Muscle layer of duodenum (tissue), 2 donors: ENCODE measurements at regions not wholly inside any gene's neighbourhood (a gene's known extent, or its start where the extent isn't known, plus 50 kb on each side); places are given as distances from the start of the nearest gene placed in this dataset.

Source experiments
- H3K27ac ChIP-seq: one replicate; pipeline ENCODE4 v1.7.0; 2013; ENCODE audit warnings: mild to moderate bottlenecking, low read length
- H3K27me3 ChIP-seq: one replicate; pipeline ENCODE4 v1.7.0; 2013; ENCODE audit warnings: low read depth, mild to moderate bottlenecking, control low read depth, low read length
- H3K36me3 ChIP-seq, 2 donors: one replicate each; pipeline ENCODE4 v1.7.0; 2013; ENCODE audit warnings: low read length in 2 of 2, control low read depth in 1 of 2, mild to moderate bottlenecking in 1 of 2; ENCODE audit not compliant: insufficient read depth in 2 of 2, control insufficient read depth in 1 of 2
- H3K4me1 ChIP-seq, 2 donors: one replicate each; pipeline ENCODE4 v1.7.0; 2013; ENCODE audit warnings: low read length in 2 of 2, mild to moderate bottlenecking in 2 of 2, control low read depth in 1 of 2, moderate library complexity in 1 of 2; ENCODE audit not compliant: insufficient read depth in 2 of 2, control insufficient read depth in 1 of 2
- H3K4me3 ChIP-seq, 2 donors: one replicate each; pipeline ENCODE4 v1.7.0; 2013; ENCODE audit warnings: low read length in 2 of 2, low read depth in 1 of 2, mild to moderate bottlenecking in 1 of 2
- H3K9me3 ChIP-seq, 2 donors: one replicate each; pipeline ENCODE4 v1.7.0; 2013; ENCODE audit warnings: low read length in 2 of 2, control low read depth in 1 of 2, mild to moderate bottlenecking in 1 of 2; ENCODE audit not compliant: control insufficient read depth in 1 of 2
- donor health status: healthy.

DNA sequence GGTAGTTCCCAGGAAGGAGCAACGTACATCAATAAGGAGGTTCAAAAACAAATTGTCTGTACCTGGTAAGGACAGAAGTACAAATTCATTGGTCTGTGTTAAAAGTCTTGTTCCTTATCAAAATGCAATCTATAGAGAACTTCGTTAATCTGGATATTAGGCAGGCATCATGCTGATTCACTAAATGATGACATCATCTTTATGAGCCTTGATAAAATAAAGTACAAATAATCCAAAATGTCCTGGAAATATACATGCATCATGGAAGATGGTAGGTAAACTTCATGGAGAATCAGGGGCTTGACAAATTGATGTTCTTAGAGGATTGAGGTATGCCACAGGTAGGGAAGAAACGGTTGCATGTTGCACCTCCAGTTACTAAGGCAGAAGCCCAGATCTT, 433.9 kb downstream of the TRIML1 start:
- H3K36me3 ChIP-seq: no peaks in the 10 kb centered on the region
- no peaks in the 10 kb centered on the region for H3K9me3 ChIP-seq
- H3K27ac ChIP-seq: no peak overlapping the region
- H3K4me3 ChIP-seq: no peak overlapping the region
- no peaks in the 10 kb centered on the region for H3K4me1 ChIP-seq
- H3K27me3 ChIP-seq: no peaks in the 10 kb centered on the region

DNA sequence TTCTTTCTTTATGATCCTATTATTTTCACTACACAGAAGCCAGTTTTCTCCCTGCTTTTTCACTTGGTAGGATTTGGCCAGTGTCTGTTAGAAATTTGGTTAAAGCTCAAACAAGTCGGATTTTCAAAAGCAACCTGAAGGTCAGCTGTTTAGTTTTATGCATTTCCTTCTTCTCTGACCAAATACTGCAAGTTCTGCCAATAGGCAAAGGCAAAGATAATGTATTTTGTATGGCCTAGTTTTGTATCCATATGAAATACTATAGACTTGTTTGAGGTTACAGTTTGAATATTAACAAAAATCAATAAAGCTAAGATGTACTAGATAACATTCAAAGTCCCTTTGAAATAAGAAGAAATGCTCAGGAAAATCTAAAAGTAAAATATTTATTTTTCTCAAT, 439.4 kb downstream of the TRIML1 start:
- no peaks in the 10 kb centered on the region for H3K36me3 ChIP-seq
- H3K9me3 ChIP-seq: no peaks in the 10 kb centered on the region
- H3K27ac ChIP-seq: no peak overlapping the region
- H3K27me3 ChIP-seq: no peaks in the 10 kb centered on the region
- no peak overlapping the region for H3K4me3 ChIP-seq
- no peaks in the 10 kb centered on the region for H3K4me1 ChIP-seq

DNA sequence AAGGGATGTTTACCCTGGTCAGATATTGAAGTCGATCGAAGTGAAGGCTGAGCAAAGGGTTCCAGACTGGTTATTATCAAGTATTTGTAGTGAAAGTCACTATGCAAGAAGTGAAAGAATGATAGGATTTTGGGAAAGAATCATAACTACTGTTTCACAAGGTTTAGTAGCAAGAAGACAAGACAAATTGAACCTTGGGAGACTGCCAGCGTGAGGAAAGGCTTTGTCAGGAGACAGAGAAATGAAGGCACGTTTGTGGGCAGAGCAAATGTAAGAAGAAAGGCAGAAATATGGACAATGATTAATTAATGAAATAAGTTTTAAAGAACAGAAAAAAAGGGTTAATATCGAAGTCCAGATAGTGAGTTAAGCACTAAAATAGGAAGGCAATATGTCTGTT, 456.8 kb downstream of the TRIML1 start:
- H3K27me3 ChIP-seq: no peaks in the 10 kb centered on the region
- H3K27ac ChIP-seq: no peak overlapping the region
- H3K36me3 ChIP-seq: no peaks in the 10 kb centered on the region
- no peaks in the 10 kb centered on the region for H3K4me1 ChIP-seq
- H3K9me3 ChIP-seq: no peaks in the 10 kb centered on the region
- H3K4me3 ChIP-seq: no peak overlapping the region

DNA sequence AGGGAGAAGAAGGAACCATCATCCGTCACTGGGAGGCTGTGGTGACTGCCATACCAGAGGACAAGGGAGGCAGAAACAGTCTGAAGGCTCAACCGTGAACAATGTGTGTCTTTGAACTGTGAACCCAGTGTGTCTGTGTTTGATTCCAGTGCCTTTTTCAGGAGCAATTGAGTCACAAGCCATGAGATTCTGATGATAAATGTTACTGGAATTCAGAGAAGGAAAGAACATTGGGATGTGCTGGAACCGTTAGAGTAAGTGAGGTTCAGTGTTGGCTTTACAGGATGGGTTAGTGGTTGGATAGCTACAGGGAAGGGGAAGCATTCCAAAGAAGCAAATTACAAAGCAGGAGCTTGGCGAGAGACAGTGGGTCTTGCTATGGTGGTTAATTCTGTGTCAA, 464.4 kb downstream of the TRIML1 start:
- Histone ChIP-seq H3K4me3 (no peak overlapping the region), H3K9me3 (no peaks in the 10 kb centered on the region), H3K27ac (no peak overlapping the region), H3K36me3 (no peaks in the 10 kb centered on the region), H3K4me1 (no peaks in the 10 kb centered on the region), H3K27me3 (no peaks in the 10 kb centered on the region)

DNA sequence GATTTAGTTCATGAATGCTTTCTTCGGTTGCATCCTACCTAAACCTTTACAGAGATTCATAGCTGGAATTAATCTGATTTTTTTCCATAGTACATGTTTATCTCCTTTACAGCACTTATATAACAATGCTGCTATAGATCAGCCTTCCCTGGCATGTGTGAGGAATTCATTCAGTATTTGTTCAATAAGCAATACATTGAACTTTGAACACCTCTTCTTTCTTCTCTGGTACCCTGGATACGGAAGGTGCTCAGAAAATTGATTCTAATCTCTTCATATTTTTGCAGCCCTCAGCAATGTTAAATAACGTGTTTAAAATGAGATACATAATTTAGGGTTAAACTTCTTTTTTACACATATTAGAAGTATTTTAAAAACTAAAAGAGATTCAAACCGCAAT, 467.4 kb downstream of the TRIML1 start:
- no peaks in the 10 kb centered on the region for H3K36me3 ChIP-seq
- no peaks in the 10 kb centered on the region for H3K9me3 ChIP-seq
- no peak overlapping the region for H3K4me3 ChIP-seq
- H3K4me1 ChIP-seq: no peaks in the 10 kb centered on the region
- no peak overlapping the region for H3K27ac ChIP-seq
- no peaks in the 10 kb centered on the region for H3K27me3 ChIP-seq

DNA sequence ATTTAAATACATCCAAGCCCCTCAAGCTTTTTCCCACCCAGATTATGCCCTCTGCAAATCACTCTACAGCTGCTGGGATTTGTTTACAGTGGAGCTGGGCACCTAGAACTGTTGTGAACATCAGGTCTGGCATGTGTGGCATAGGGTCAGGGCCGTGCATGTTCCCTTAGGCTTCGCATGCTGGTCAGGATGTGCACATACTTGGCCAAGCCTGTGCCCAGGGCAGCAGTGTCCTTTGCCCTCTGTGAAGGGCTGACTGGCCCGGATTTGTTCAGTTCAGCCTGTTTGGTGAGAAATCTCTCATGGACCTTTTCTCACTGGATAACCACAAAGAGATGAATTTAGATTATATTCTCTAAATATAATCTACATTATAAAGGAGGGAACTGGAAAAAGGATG, 471.9 kb downstream of the TRIML1 start:
- H3K4me1 ChIP-seq: no peaks in the 10 kb centered on the region
- H3K9me3 ChIP-seq: no peaks in the 10 kb centered on the region
- H3K27ac ChIP-seq: no peak overlapping the region
- H3K27me3 ChIP-seq: no peaks in the 10 kb centered on the region
- H3K4me3 ChIP-seq: no peak overlapping the region
- no peaks in the 10 kb centered on the region for H3K36me3 ChIP-seq

DNA sequence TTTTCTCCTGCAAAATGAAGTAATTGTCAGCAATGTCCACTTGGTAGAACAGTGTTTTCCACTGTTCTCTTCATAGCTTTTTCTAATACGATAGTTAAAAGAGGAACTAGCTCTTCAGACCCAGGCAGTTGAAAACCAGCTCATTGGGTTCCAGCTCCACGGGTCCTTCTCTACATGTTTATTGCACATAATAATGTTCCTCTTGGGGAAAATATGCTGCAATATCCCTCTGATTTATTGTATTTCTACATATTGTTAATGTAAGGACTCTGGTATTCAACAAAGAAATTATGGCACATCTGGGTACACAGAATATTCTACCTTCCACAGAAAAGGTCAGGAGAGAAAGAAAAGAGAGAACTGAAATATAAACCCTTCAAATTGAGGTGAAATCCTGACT, 473.4 kb downstream of the TRIML1 start:
- H3K27ac ChIP-seq: no peak overlapping the region
- H3K36me3 ChIP-seq: no peaks in the 10 kb centered on the region
- no peaks in the 10 kb centered on the region for H3K27me3 ChIP-seq
- H3K4me1 ChIP-seq: no peaks in the 10 kb centered on the region
- no peak overlapping the region for H3K4me3 ChIP-seq
- no peaks in the 10 kb centered on the region for H3K9me3 ChIP-seq

DNA sequence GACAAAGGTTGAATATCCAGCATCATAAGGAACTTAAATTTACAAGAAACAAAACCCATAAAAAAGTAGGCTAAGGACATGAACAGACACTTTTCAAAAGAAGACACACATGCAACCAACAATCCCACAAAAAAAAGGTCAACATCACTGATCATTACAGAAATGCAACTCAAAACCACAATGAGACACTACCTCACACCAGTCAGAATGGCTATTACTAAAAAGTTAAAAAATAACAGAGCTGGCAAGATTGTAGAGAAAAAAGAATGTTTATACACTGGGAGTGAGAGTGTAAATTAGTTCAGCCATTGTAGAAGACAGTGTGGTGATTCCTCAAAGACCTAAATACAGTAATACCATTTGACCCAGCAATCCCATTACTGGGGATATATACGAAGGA, 474.7 kb downstream of the TRIML1 start:
- H3K9me3 ChIP-seq: no peaks in the 10 kb centered on the region
- H3K27me3 ChIP-seq: no peaks in the 10 kb centered on the region
- no peak overlapping the region for H3K4me3 ChIP-seq

DNA sequence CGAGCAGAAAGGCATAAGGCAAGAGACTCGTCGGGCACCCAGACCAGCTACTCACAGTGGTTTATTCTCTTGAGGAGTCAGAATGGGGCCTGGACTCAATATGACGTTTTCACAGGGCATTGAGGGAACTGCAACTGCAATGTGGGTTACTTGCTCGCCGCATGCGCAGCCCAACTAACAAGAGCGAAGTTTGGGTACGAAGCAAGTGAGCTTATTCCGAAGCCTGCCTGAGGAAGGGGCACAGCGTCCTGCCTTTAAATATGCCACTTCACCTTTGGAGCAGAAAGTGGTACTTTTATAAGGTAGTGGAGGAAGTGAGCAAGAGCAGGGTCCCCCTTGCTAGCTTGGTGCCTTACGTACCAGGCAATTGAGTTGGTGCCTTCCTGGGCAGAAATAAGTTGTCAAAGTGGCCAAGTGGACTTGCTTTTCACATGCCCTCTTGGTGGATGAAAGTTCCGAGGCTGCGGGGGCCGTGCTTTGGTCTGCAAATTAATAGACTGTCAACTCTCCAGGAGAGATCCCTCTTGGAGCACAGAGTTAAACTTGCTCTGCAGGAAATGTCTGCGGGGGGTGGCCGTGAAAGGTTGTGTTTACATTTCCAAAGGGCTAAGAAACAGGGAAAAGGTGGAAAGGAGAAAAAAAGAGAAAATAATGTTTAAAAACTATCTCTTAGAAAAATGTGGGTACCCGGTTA, 480.4 kb downstream of the TRIML1 start:
- no peaks in the 10 kb centered on the region for H3K36me3 ChIP-seq
- no peak overlapping the region for H3K27ac ChIP-seq
- no peaks in the 10 kb centered on the region for H3K4me1 ChIP-seq
- no peaks in the 10 kb centered on the region for H3K9me3 ChIP-seq
- no peak overlapping the region for H3K4me3 ChIP-seq
- H3K27me3 ChIP-seq: no peaks in the 10 kb centered on the region

More for the DNA sequence above, 474.7 kb downstream of the TRIML1 start:
- H3K4me1 ChIP-seq: no peaks in the 10 kb centered on the region
- H3K36me3 ChIP-seq: no peaks in the 10 kb centered on the region
- no peak overlapping the region for H3K27ac ChIP-seq

DNA sequence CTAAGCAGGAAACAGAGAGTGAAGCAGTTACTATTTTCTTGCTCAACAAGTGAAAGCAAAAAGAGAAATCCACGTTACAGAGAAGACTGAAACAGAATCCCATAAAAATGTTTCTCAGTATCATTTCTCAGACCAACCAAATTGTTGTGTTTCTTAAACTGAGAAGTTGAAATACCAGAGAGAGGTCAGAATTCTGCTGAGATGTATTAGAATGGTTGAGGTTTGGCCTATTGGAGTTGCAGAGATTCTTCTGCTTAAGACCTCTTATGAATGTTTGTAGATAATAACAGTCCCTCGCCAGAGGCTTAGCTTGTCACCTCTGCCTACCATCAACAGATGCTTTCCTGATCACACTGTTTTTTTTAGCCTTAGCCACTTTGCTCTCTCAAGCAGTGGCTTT, 481.4 kb downstream of the TRIML1 start:
- Histone ChIP-seq H3K9me3 (no peaks in the 10 kb centered on the region), H3K4me3 (no peak overlapping the region), H3K27ac (no peak overlapping the region), H3K4me1 (no peaks in the 10 kb centered on the region), H3K27me3 (no peaks in the 10 kb centered on the region), H3K36me3 (no peaks in the 10 kb centered on the region)

DNA sequence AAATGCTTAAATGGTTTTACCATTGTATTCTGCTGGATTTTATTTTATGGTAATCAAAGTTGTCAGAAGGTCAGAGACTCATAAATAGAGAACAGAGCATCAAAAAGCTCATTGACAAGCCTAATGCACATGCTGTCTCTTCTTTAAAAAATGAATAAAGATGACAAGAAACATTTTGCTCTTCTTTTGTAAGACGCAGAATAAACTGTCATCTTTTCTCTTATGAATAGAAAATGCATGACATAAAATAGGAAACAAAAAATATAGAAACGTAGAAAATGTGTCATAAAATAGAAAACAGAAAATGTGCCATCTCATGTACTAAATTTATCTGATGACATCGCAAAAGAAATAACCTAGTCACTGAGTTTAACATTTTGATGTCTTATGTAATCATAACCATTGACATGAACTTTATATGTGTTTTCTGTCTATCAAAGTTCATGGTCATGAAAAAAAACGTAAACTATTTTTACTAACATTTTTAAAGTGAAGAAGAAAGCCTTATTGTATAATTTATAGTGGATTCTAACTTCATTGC, 484.1 kb downstream of the TRIML1 start:
- H3K4me1 ChIP-seq: no peaks in the 10 kb centered on the region
- no peaks in the 10 kb centered on the region for H3K36me3 ChIP-seq
- no peak overlapping the region for H3K27ac ChIP-seq
- H3K9me3 ChIP-seq: no peaks in the 10 kb centered on the region
- no peak overlapping the region for H3K4me3 ChIP-seq
- no peaks in the 10 kb centered on the region for H3K27me3 ChIP-seq

DNA sequence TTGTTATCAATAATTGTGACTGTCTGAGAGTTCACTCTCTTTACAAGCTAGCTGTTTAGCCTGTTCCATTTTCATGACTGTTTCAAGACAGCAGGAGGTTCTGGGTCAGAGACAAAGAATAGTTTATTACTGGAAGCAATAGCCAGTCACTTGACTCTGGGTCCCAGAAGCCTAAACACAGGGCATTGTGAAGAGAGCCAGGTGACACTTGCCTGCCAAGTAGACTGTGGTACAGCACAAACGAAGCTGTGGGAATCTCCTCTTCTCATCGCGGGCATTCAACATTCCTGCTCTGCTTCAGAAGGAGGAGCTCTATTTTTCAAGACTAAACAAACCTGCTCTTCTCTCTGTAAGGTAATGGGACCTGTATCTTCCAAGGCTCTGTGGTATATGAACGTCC, 485.1 kb downstream of the TRIML1 start:
- H3K27me3 ChIP-seq: no peaks in the 10 kb centered on the region

More for the DNA sequence above, 485.1 kb downstream of the TRIML1 start:
- no peaks in the 10 kb centered on the region for H3K4me1 ChIP-seq
- H3K9me3 ChIP-seq: no peaks in the 10 kb centered on the region
- H3K27ac ChIP-seq: no peak overlapping the region
- no peaks in the 10 kb centered on the region for H3K36me3 ChIP-seq
- H3K4me3 ChIP-seq: no peak overlapping the region
